ENCODE measurements at regions not wholly inside any gene's neighbourhood (a gene's known extent, or its start where the extent isn't known, plus 50 kb on each side); places are given as distances from the start of the nearest gene placed in this dataset.

DNA sequence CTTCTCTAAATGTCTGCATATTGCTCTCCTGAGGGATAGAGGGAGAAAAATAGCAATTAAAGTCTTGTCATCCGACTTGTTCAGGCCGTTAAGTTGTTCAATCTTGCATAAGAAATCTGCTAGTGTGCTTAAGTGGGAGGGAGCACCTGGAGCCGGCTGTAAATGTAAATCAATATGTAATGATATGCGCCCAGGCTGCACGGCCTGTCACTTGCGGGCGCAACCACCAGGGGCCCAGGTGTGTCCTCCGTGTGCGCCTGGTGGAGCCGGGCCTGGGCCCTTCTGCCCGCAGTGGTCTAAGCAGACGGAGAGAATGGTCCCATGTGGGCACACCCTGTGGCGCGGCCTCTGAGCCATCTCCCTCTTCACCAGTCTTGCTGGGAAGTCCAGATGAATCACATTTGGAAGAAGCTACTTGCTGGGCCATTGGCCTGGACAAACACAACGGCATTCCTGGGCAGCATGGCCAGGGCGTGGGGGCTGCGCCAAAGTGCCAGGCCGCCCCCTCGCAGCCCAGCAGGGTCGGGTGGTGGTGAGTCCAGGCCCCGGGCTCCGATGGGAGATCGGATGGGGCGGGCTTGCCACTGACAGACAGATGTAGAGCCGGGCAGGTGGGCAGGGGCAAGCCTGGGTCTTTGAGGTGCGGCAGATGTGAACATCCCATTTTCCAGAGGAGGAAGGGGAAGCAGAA lies 193.3 kb upstream of the C14orf180 start:
- no peak for DNase-seq

DNA sequence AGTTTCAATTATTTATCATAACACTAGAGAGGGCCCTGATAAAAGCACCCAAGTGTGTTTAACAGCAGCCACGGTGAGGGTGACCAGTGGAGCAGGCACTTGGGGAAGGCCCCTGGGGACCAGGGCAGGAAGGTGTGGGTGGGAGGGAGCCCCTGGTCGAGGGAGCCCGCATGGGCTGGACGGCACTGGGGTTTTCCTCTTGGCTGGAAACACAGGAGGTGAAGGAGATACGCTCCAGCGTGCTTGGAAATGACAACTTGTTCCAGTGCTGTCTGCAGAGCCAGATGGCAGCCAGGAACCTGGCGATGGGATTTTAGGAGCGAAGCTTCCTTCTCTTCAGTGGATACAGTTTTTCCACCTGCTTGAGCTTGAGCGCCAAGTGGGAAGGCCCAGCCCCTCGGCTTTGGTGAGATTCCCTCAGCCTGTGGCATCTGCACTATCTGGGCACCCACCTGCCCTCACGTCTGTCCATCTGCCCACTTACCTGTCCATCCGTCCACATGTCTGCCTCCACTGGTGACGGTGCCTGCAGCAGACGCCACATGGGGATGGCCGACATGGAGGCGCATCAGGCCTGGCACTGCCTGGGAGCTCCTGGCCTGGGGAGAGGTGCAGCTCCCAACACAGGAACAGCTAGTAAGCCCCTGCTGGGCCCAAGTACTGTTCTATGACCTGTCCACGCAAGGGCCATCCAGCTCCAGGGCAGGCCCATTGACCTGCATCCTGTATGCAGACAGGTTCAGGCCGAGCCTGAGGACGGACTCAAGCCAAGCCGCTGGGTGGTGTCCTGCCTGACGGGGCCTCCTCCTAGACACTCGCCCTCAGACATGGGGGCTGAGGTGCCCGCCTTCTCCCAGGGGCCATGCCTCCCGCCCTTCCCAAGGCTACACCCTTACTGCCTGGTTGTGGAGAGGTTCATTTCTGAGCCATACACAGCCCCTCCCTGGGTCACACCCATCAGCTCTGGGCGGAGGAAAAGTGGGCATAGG lies 192.2 kb upstream of the C14orf180 start:
- DNase-seq = no peak

DNA sequence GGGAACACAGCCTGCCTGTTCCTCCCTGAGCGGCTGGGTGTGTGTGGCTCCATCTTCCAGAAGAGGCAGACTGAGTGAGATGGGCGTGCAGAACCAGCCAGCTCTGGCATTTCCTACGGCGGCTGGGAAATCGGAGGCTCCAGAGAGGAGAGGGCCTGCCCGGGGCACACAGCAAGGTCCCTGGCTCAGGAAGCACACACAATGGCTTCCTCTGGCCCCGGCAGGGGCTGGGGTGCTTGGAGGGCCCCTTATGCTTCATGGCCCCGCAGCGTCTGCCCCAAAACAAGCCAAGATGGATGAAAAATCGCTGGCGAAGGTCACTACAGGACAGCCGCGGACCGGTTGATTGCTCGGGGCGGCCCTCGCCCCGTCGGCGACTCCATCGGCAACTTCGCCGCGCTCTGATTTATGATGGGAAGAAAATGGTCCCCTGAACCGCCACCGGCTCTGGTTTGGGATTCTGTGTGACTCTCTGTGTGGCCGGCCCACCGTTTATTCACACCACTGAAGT lies 191.5 kb upstream of the C14orf180 start:
- DNase-seq = no peak

DNA sequence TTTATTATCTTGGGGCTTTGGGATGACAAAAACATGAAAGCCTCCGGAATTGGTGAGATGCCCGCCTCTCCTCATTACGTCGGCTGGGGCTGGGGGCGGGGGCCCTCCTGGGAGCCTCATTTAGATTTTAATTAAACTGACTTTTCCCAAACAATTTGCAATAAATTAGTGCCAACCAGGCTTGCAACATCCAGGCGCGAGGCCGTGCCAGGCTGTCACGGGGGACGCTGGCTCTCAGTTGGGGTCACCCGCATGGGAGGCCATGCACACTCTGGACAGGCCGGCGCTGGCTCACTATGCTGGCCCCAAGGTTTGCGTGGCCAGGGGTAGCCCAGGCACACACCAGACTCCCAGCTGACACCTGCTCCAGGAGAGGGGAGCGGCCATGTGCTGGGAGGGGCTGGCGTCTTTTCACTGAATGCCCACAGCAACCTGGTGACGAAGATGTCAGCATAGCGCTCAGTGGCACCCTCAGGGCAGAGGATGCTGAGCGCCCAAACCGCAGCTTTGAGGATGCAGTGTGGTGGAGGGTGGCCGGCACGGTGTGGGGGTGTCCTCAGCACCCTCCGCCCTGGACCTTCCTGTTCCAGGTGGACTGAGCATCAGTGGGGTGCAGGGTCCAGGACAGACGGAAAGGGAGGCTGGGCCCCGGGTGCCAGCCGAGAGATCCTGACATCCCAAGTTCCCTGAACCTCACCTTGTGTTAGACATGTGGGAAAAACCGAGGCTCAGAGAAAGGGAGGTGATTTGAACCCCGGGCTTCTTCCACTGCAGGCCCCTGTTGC lies 190.8 kb upstream of the C14orf180 start:
- no peak for DNase-seq

DNA sequence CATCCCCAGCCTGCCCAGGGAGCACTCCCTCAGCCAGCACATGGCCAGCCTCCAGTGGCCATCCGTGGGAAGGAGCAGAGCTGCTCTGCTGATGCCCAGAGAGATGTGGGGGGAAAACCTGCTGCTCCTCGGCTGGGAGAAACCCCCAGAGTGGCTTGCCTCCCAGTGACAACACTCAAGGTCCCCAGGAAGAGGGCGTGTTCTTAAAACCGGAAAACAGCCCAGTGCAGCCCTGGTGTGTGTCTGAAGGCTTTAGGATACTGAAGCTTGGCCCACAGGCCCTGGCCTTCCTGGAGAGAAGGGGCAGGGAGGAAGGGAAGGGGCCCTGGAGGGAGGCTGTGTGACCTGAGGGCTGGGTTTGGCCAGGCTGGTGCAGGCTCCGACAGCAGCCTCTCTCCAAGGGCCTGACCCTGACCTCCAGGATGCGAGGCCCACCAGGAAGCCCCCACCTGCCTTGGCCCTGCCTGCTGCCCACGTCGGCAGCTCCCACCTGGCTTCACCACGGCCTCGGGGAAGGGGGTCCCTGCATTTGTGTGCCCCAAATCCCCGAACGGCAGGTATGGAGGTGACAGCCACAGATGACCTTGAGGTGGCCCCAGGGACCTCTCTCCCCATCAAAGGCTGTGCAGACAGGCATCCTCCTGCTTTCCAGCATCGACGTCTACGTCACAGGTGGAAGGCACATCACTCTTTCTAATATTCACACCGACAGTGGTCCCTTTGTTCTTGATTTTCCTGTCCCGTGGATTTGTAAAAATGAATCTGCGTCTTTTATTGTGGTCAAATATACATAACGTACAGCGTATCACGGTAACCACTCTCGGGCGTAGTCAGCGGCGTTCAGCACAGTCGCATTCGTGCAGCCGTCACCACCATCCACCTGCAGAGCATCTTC lies 190.0 kb upstream of the C14orf180 start:
- DNase-seq = no peak

DNA sequence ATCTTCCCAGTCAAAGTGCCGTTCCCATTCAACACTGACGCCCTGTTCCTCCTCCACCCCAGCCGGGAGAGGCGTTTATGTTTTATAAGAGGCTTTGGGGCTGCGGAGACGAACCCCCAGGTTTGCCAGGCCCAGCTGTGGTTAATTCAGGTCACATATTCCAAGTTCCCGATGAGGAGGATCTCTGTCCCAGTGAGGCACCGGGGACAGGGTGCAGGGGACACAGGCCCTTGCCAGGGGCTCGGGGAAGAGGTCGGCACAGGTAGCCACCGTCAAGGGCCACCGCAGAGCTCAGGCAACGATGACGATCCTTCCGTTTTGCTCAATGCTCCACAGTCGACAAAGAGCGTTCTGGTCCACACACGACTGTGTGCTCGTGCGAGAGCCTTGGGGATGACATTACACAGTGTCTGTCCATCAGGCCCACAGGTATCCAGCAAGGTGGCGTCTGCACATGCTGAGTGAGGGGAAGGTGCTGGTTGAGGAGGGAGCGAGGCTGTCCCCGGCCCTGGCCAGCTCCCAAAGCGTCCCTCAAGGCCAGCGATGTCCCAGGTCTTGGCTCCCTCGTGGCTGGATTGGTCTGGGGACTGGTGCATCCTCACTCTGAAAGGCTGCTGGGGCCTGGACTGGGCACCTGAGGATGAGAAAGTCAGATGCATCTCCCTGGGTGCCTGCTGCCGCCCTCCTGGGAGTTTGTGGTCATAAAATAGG lies 189.2 kb upstream of the C14orf180 start:
- no peak for DNase-seq

DNA sequence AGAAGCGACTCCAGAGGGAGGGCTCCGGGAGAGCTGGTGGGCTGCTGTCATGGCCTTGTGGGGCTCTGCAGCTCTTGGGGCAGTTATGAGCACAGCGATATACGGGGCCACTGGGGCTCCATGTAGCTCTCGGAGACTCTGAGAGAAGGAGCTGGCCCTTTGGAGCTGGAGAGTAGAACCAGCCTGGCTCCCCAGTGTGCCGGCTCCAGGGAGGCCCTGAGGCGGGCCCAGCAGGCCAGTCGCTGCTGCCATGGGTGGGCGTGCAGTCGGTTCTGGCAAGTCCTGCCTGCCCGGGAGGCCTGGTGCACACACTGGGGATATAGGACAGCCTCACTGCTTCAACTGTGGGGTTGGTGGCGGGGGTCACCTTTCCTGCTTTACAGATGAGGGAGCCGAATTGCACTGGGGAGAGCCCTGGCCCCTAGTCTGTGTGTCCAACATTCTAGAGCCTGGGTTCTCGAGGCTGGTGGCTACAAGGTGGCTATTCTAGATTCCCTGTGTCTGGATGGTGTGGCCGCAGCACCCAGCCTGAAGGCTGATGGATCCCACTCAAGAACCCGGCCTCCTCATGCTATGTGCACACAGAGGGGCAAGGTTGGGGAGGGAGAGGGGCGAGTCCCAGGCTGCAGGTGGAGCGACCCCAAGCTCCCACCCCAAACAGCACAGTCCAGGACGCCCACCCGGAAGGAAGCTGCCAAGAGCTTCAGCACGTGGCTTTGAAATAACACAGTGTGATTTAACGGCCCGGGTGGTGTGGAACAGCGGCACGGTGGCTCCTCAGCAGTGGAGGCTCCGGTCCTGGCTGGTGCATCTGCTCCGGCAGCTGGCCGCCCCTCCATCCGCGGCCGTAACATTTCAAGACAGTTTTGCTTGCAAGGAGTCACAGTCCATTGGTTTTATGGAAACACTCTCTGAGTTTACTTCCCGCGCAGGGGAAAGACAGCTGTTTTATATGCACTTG lies 188.3 kb upstream of the C14orf180 start:
- peak; percentile 45 for DNase-seq

DNA sequence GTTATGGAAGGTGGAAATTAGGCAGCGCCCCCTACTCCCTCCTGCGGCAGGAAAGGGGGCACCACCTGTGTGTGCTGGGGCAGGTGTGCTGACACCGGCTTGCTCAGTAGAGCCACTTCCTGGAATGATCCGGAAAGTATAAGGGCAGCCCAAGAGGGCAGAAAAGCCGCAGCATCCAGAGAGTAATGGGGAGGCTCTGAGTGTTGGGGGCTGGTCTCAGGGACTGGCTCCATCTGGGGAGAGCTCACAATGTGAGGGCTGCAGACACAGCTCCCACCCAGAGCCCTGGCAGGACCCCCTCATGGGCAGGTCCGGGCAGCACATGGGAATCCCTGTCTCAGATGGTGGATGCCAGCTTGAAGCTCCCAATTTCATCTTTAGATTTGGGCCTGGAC lies 187.6 kb upstream of the C14orf180 start:
- no peak for DNase-seq

DNA sequence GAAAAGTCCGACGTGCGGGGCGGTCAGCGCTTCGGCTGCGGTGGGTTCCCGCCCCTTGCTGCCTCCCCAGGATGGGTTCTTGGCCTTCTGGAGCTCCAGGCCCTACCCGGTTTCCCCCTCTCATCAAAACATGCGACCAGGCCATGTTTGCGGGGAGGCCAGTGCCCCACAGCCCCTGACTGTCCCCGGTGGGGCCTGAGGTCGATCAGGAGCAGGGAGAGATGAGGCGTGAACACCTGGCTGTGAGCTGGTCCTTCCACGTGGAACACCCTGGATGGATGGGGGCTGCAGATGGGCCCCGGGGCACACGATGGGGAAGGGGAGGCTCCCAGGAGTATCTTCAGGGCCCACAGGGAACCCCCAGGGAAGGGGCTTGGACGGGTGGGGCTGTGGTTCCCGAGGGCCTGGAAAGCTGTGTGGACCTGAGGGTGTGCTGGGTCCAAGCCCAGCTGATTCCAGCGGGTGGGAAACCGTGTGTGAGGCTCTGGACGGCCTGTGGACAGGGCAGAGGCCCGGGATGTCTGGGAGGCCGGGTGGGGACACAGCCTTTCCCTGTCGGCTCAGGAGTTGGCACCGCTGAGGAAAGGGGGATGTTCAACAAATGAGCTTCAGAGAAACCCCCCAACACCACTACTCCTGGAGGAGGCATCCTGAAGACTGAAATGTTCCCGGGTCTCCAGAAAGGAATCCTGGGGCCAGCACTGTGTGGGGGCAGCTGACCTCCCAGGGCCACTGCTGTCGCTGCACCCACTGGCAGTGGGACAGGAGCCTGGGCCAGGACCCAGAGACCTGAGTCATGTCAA lies 187.0 kb upstream of the C14orf180 start:
- no peak for DNase-seq

DNA sequence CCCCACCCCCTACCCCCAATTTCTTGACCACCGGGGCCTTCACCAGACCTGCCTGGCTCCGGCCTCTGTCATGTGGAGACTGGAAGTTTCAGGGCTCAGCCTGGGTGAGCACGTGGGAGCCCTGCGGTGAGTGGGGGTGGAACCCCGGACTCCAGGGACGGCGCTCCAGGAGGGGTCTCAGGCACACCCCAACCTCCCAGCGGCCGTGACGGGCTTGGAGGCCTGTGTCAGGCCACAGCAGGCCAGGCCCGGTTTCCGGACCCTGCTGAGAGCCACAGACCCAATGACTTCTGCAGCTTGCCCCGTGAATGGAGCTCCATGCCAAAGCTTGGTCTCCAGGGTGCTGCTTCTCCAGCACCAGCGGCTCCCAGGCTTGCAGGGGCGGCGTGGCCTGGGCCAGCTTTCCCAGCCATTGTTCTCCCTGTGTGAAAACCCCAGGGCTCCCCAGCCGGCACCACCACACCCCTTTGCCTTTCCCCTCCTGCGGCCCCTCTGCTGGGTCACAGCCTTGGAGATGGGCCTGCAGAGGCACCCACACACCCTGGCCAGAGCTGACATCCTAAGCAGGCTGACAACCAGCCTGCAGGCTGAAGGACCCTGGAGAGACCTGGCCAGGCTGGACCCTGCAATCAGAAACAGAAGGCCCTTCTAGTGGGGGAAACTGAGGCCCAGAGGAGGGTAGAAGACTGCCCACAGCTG lies 186.2 kb upstream of the C14orf180 start:
- no peak for DNase-seq

DNA sequence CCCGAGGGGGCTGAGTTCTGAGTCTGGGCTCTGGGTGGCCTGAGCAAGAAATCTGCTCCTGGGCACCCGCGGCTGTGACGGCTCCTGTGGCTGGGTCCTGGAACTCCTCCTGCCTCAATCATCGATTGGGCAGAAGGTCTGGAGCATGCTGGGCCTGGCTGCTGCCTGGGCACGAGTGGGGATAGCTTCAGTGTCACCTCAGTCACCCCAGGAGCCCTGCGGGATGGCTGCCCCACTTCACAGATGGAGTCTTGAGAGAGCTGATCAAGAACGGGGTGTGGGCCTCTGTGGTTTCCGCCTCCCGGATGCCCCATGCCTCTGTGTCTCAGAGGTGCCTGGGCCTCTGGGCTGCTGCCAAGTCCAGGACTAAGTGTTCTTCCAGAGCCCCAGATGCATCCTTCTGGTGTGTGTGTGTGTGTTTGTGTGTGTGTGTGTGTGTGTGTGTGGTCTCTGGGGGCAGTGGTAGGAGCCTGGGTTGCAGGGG lies 185.6 kb upstream of the C14orf180 start:
- no peak for DNase-seq

DNA sequence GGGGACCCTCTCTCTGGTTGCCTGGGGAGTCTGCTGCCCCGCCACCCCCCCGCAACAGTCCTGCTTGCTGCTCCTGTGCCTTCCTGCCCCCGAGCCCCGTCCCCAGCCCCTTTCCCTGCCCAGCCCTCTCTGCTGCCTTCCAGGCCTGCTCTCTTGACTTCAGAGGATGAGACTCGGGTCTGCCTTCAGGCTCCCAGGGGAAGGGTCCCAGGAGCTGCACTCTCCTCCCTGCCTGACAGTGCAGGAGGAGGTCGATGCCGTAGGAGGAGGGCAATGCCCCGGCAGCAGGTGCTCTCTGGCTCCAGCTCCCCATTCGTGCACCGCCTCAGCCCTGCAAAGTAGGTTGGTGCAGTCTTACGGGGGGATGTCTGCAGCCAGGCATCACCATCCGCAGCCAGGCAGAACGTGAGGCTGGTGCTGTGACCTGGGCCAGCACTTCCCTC lies 185.1 kb upstream of the C14orf180 start:
- DNase-seq = no peak

DNA sequence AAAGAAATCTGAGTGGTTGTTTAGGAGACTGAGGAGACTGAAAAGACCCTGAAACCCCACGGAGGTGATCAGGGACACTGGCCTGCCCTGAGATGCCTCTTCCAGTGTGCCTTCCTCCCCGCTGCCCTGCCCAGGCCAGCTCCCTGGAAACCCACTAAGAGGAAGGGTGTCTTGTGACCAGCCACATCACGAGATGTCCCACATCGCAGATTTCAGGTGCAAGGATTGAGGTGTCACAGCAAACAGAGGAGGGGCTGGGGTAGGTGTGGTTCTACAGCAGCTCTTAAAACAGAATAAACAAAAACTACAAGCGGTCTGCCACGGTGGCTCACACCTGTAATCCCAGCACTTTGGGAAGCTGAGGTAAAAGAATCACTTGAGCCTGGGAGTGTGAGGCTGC lies 184.3 kb upstream of the C14orf180 start:
- DNase-seq = no peak

DNA sequence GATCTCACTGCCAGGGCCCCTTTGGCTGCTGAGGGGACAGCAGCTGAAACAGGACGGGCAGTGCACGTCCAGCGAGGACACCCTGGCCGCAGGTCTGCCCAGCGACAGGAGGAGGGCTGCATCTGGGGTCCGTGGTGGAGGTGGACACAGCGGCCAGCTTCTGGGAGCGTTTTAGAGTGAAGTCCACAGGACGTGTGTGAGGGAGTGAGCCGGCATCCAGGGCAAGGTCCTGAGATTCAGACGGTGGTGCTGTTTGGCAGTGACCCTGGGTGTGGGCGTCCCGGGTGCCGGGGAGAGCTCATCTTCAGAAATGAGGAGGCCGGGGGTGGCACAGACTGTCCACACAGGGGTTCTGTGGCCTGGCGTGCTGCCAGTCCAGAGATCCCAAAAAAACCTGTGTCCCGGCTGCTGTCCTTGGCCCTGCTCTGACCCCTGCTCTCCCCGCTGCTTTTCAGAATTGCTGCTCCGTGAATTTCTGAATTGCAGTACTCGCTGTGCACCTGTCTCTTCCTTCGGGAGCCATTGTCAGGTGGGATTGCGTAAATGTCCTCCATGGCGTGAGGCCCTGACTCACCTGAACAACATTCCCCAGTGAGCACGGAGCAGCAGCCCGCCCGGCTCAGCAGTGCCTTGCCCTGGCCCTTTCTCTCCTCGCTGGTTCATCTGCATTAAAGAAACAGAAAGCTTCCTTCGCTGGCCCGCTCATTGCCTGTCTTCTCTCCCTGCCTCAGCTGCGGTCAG lies 183.5 kb upstream of the C14orf180 start:
- no peak for DNase-seq

DNA sequence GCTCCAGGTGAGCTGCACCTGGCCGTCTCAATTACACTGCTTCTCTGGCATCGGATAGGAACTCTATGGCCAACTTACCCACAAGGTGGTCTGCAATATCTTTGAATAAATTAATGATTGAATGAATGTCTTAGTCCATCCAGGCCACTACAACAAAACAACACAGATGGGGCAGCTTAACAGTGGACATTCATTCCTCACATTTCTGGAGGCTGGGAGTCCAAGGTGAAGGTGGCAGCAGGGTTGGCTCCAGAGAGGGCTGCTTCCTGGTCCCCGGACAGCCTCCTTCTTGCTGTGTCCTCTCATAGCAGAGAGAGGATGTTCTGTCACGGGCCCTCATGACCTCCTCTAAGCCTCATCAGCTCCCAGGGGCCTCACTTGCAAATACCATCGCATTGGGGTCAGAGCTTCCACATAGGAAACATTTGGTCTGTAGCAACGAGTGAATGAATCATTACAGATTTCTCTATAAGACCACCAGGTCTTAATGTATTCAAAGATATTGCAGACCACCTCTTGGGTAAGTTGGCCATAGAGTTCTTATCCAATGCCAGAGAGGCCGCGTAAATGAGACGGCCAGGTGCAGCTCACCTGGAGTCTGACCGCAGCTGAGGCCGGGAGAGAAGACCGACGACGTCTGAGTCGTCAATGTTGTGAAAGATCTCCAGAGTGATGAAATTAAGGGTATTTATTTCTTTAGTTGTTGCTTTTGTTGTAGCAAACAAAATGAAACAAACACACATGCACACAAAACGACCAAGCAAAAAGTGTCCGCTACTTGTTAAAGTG lies 182.7 kb upstream of the C14orf180 start:
- DNase-seq = no peak

DNA sequence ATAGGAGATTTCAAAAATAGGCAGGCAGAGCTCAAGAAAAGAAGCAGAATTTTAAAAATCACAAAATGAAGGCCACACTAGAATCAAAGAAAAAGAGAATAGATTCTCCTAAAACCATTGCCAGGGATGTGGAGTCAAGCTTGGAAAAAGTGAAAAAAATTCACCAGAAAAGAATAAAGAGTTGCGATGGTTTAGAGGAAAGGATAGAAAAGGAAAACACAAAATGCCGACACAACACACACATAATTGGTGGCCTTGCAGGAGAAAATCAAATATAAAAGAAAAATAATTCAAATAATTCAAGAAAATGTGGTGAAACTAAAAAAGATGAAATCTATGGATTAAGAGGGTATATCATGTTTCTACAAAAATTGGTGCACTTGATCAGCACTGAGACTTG lies 181.6 kb upstream of the C14orf180 start:
- no peak for DNase-seq

Data from renal pelvis (tissue), 1 donor.